A549 (cell line): ENCODE measurements at regions not wholly inside any gene's neighbourhood (a gene's known extent, or its start where the extent isn't known, plus 50 kb on each side); places are given as distances from the start of the nearest gene placed in this dataset.

Source experiments
- ATAC-seq, 2 experiments: fragments of 200-7000 bp in 1 of 2; fragments of >200 bp in 1 of 2; cut with Nextera tagmentation in 1 of 2; cut with Tn5 transposase in 1 of 2; 3 replicates each; pipeline versions ENCODE4 v1.8.0 to v1.9.1; 2018 to 2020; ENCODE audit warnings: mild to moderate bottlenecking in 1 of 2, moderate library complexity in 1 of 2
- CTCF ChIA-PET: fragments of 300-600 bp; sonication (Branson Sonifier 250); formaldehyde crosslinking; extraction: SDS; loops from one replicate; lab custom pipeline; 2021; ENCODE audit warnings: antibody characterized with exemption, inconsistent platforms; lab: Yijun Ruan, JAX
- POLR2A ChIA-PET: fragments of 350-600 bp; formaldehyde crosslinking; extraction: SDS; loops from one replicate; lab custom pipeline; 2021; ENCODE audit warnings: antibody characterized with exemption, inconsistent platforms; lab: Yijun Ruan, JAX
- DNase-seq, 2 experiments: peaks; one replicate each; pipeline versions ENCODE4 v3.0.0 to v3.0.0-alpha.2; 2011 to 2016; ENCODE audit warnings: low read depth in 1 of 2, low spot score in 1 of 2
- FAIRE-seq: peaks from 2 replicates; lab custom pipeline; 2011; peaks lifted over from hg19 to GRCh38; lab: Jason Lieb, UNC
- H3K27ac ChIP-seq, 2 experiments: fragments of >200 bp; sonication (Bioruptor Twin); formaldehyde crosslinking; 3 replicates each; pipeline ENCODE4 v1.5.1; 2016 to 2017
- H3K4me1 ChIP-seq: fragments of >200 bp; sonication (Bioruptor Twin); formaldehyde crosslinking; 3 replicates; pipeline ENCODE4 v1.6.1; 2016
- H3K4me2 ChIP-seq: fragments of >200 bp; sonication (Bioruptor Twin); formaldehyde crosslinking; 3 replicates; pipeline ENCODE4 v1.6.1; 2016
- H3K4me3 ChIP-seq: fragments of >200 bp; sonication (Bioruptor Twin); formaldehyde crosslinking; 3 replicates; pipeline ENCODE4 v1.5.1; 2016
- H3K9me3 ChIP-seq: fragments of >200 bp; sonication (Bioruptor Twin); formaldehyde crosslinking; 3 replicates; pipeline ENCODE4 v1.6.1; 2016
- CBX2 ChIP-seq: fragments of 200-600 bp; sonication (generic); IDR thresholded peaks from 2 replicates; pipeline ENCODE4 v1.6.1; 2016; ENCODE audit warnings: low read depth, mild to moderate bottlenecking, borderline replicate concordance
- CBX8 ChIP-seq: fragments of 200-600 bp; sonication (generic); IDR thresholded peaks from 2 replicates; pipeline ENCODE4 v1.6.1; 2016
- CEBPB ChIP-seq, 2 experiments: fragments of >200 bp in 1 of 2; sonication (Bioruptor Twin) in 1 of 2; formaldehyde crosslinking in 1 of 2; IDR thresholded peaks; 2 replicates each; pipeline ENCODE4 v1.6.1; 2012 to 2016
- GATA3 ChIP-seq: IDR thresholded peaks from 2 replicates; pipeline ENCODE4 v1.6.1; 2012; ENCODE audit warnings: borderline replicate concordance
- HOXA7 ChIP-seq: fragments of 250-450 bp; sonication (Bioruptor Pico); IDR thresholded peaks from 2 replicates; pipeline ENCODE4 v1.5.0; 2020; ENCODE audit warnings: mild to moderate bottlenecking, moderate library complexity
- HOXB5 ChIP-seq: fragments of 250-450 bp; sonication (Bioruptor Pico); IDR thresholded peaks from 2 replicates; pipeline ENCODE4 v1.5.0; 2020; ENCODE audit warnings: mild to moderate bottlenecking, moderate library complexity
- JUN ChIP-seq, 2 experiments: fragments of >200 bp; sonication (Bioruptor Twin); formaldehyde crosslinking; IDR thresholded peaks; 2 replicates in 1 of 2; 3 replicates in 1 of 2; pipeline ENCODE4 v1.6.1; 2016 to 2017
- MAFK ChIP-seq: fragments of 450-650 bp; IDR thresholded peaks from 2 replicates; pipeline ENCODE4 v1.6.1; 2014; ENCODE audit not compliant: partially characterized antibody
- MAZ ChIP-seq: fragments of 150-350 bp; IDR thresholded peaks from 2 replicates; pipeline ENCODE4 v1.6.1; 2014; ENCODE audit warnings: antibody characterized with exemption, low read depth, low read length, borderline replicate concordance
- PHF8 ChIP-seq: fragments of 200-600 bp; sonication (generic); IDR thresholded peaks from 2 replicates; pipeline ENCODE4 v1.6.1; 2016; ENCODE audit warnings: low read depth, mild to moderate bottlenecking, antibody characterized with exemption, moderate library complexity, borderline replicate concordance
- POLR2AphosphoS2 ChIP-seq: conservative IDR thresholded peaks from 2 replicates; pipeline ENCODE4 v1.6.1; 2012; ENCODE audit warnings: low read length, improper control_type of control experiment, inconsistent platforms
- RARB ChIP-seq: fragments of 250-450 bp; sonication (Bioruptor Pico); IDR thresholded peaks from 2 replicates; pipeline ENCODE4 v1.8.0; 2021; ENCODE audit warnings: mild to moderate bottlenecking, moderate library complexity
- ZFP36 ChIP-seq: fragments of 450-650 bp; IDR thresholded peaks from 2 replicates; pipeline ENCODE4 v1.6.1; 2014; ENCODE audit warnings: borderline replicate concordance; ENCODE audit not compliant: partially characterized antibody
- ZNF302 ChIP-seq: fragments of 250-450 bp; sonication (Bioruptor Pico); IDR thresholded peaks from 2 replicates; pipeline ENCODE4 v1.9.0; 2021; ENCODE audit warnings: inconsistent platforms, mild to moderate bottlenecking, moderate library complexity
- ZSCAN20 ChIP-seq: fragments of 250-450 bp; sonication (Bioruptor Pico); IDR thresholded peaks from 2 replicates; pipeline ENCODE4 v1.8.0; 2022; ENCODE audit warnings: mild to moderate bottlenecking, moderate library complexity
- WGBS: methylation state at CpG from one replicate; pipeline ENCODE4 v1.1.6; 2017; ENCODE audit errors: missing lambda C conversion rate; 5-methylcytosine and 5-hydroxymethylcytosine counted together
- TF ChIP-seq, protein P1 (sequence below): fragments of 250-450 bp; sonication (Bioruptor Pico); IDR thresholded peaks from 2 replicates; pipeline ENCODE4 v1.5.0; 2020; ENCODE audit warnings: low read depth, mild to moderate bottlenecking, moderate library complexity

DNA sequence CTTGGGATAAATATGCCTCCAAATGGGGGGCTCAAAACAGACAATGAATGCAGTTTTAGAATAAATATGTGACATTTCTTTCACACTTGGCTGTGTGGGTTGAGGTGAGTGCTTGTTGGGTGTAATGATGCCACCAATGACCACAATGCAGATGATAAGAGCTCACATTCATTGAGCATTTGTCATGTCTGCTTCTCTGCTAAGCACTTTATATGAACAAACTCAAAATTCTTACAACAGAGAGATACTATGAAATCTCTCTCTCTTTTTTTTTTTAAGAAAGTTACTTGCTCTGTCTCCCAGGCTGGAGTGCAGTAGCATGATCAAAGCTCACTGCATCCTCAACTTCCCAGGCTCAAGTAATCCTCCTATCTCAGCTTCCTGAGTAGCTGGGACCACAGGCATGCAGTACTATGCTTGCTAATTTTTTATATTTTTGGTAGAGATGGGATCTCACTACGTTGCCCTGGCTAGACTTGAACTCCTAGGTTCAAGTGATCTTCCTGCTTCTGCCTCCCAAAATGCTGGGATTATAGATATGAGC, 185.4 kb downstream of the JCAD start:
- ATAC-seq (no peak), FAIRE-seq (no peak), DNase-seq (no peak)
- H3K4me2 ChIP-seq, result no peak overlapping the region
- 15% methylated on average over 1 of the region's 1 CpG for WGBS
- H3K9me3 ChIP-seq, result no peaks in the 10 kb centered on the region
- H3K4me1 ChIP-seq, result no peaks in the 10 kb centered on the region
- POLR2A ChIA-PET, result no interaction called here
- no peak for TF ChIP-seq CBX8
- TF ChIP-seq, protein P1, sequence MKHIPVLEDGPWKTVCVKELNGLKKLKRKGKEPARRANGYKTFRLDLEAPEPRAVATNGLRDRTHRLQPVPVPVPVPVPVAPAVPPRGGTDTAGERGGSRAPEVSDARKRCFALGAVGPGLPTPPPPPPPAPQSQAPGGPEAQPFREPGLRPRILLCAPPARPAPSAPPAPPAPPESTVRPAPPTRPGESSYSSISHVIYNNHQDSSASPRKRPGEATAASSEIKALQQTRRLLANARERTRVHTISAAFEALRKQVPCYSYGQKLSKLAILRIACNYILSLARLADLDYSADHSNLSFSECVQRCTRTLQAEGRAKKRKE (CRISPR knock-in tag), result no peak
- no peak overlapping the region for H3K27ac ChIP-seq
- H3K4me3 ChIP-seq, result no peak overlapping the region
- CTCF ChIA-PET, result no interaction called here

DNA sequence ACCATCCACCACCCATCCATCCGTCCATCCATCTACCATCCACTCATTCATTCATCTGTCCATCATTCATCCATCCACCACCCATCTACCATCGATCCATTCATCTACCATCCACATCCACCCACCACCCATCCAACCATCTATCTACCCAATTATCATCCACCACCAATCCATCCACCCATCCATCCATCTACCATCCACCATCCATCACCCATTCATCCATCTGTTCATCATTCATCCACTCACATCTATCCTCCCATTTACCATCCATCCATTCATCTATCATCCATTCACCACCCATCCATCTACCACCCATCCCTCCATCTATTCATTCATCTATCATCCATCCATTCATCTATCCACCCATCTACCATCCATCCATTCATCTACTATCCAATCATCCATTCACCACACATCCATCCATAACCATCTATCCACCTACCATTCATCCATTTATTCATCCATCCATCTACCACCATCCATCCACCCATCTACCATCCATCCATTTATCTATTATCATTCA, 188.8 kb downstream of the JCAD start:
- ChIA-PET CTCF (no interaction called here), POLR2A (no interaction called here)
- DNase-seq (no peak), ATAC-seq (no peak), FAIRE-seq (no peak)
- H3K4me3 ChIP-seq, result no peak overlapping the region
- no peak for TF ChIP-seq ZNF302
- no peak overlapping the region for H3K27ac ChIP-seq
- H3K9me3 ChIP-seq, result no peaks in the 10 kb centered on the region
- no peaks in the 10 kb centered on the region for H3K4me1 ChIP-seq
- WGBS, result 58% methylated on average over 2 of the region's 2 CpGs
- no peak overlapping the region for H3K4me2 ChIP-seq

DNA sequence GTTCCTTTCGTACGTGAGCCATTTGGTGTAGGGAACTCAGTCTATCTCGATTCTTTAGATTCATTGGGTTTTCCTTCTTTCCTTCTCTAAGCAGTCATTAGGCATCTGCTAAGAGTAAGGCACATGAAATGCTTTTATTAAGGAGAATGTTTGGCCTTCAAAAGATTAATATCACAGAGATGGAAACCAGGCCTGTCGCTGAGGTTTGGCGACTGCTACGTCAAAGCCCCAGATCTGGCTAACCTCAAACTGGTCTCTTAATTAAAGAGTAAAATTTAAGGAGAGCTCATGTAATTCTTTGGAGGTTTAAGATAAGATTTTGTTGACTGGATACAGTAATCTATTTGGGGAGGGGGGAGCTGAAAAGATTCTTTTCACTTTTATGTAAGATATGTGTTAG, 189.8 kb downstream of the JCAD start:
- ChIA-PET CTCF (no interaction called here), POLR2A (no interaction called here)
- 85% methylated on average over 6 of the region's 6 CpGs for WGBS
- H3K4me2 ChIP-seq, result no peak overlapping the region
- ATAC-seq (no peak), FAIRE-seq (no peak), DNase-seq (no peak)
- TF ChIP-seq CBX2 (no peak), PHF8 (no peak), ZNF302 (no peak), RARB (no peak), MAFK (no peak)
- H3K4me3 ChIP-seq, result no peak overlapping the region
- no peak overlapping the region for H3K27ac ChIP-seq
- no peaks in the 10 kb centered on the region for H3K9me3 ChIP-seq
- H3K4me1 ChIP-seq, result no peaks in the 10 kb centered on the region

DNA sequence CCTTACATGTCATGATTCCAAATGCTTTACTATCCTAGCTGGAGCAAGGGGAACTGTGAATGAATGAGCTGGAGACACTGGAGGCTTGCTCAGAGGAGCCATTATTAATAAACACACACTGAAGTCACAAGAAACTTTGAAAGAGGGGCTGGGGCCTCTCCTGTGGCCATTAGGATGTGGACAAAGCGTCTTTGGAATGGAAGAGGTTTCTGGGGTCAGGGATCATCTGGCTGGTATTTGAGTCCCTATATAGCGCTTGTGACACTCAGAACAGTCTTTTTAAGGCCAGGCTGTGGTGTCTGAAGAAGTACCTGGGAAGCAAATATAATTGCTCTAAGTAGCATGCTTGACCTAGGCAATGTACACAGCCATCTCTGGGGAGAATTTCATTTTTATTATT, 193.0 kb downstream of the JCAD start:
- peaks cover 4% of the 10 kb centered on the region; the same call in 1 of the 3 replicates for H3K4me1 ChIP-seq
- ChIA-PET POLR2A (no interaction called here), CTCF (interaction anchor here (1.4 kb wide), 1 partner anchor 14 kb away, joined by 4 read pairs; no protein-coding TSS in a partner anchor)
- no peak for FAIRE-seq
- DNase-seq, result no peak
- TF ChIP-seq GATA3 (no peak), PHF8 (no peak), HOXB5 (CRISPR knock-in tag) (no peak), POLR2AphosphoS2 (no peak), JUN (IDR thresholded peaks at IDR 0.05) (no peak)
- ATAC-seq, result no peak
- H3K9me3 ChIP-seq, result no peaks in the 10 kb centered on the region
- H3K4me2 ChIP-seq, result no peak overlapping the region
- no peak overlapping the region for H3K27ac ChIP-seq
- no peak overlapping the region for H3K4me3 ChIP-seq
- WGBS, result 84% methylated on average over 2 of the region's 2 CpGs

DNA sequence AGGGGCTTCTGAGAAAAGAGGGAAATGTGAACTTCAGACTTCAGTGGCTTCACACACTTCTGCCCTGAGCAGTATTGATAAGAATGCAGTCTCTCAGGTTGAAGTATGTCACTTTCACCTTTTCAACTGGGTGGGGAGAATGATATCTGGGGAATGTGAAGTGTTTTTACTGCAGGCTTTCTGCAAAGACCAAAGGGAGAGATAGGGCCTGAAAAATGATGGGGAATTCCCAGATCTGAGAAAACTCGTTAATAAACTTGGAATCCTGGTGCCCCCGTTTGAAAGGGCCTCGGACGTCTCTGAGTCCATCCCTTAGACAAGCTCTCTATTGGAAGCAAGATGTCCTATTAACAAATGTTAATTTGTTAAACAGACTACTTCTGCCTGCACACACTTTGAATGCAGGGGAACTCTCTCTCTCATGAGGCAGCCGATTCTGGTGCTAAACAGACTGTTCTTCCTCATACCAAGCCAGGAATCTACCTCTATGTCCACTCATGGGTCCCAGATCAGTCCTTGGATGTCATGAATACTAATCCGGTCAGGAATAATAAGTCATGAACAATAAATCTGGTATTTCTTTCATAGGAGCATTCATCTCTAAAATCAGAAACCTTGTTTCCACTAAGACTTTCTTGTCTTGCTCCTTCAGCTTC, 193.6 kb downstream of the JCAD start:
- POLR2A ChIA-PET, result no interaction called here
- Histone ChIP-seq H3K9me3 (no peaks in the 10 kb centered on the region), H3K4me2 (no peak overlapping the region), H3K4me1 (peaks cover 4% of the 10 kb centered on the region; the same call in 1 of the 3 replicates), H3K27ac (no peak overlapping the region), H3K4me3 (no peak overlapping the region)
- CTCF ChIA-PET, result interaction anchor here (1.3 kb wide), 1 partner anchor 14 kb away, joined by 3 read pairs; no protein-coding TSS in a partner anchor
- DNase-seq (peak in 1 of 2 experiments; percentile 10), FAIRE-seq (no peak)
- no peak for TF ChIP-seq HOXA7 (CRISPR knock-in tag)
- no peak for TF ChIP-seq ZSCAN20 (CRISPR knock-in tag)
- TF ChIP-seq ZNF302, result no peak
- TF ChIP-seq MAZ, result no peak
- no peak for TF ChIP-seq ZFP36
- TF ChIP-seq CEBPB (IDR thresholded peaks at IDR 0.05), result no peak
- TF ChIP-seq, all 56 proteins: peak for 0
- ATAC-seq, result no peak
- 57% methylated on average over 6 of the region's 6 CpGs for WGBS
